ENCODE measurements at regions not wholly inside any gene's neighbourhood (a gene's known extent, or its start where the extent isn't known, plus 50 kb on each side); places are given as distances from the start of the nearest gene placed in this dataset.

DNA sequence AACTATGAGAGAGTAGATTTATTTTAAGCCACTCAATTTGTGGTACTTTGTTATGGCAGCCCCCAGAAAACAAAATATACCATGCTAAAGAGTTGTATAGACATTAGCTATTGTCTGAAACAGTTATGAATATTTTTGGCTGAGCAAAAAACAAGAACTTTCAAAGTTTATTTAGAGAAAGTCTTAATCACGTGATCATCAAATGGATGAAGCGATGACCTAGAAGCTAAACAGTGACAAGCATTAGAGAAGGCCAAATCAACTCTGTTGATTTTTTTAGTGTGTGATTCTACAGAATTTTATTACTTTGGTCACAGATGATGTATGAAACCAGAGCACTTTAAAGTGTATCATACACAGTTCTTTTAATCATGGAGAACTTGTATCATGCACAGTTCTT lies 1247.9 kb upstream of the MAP3K7 start:
- TF ChIP-seq MYC (IDR thresholded peaks at IDR 0.05; ENCODE audit: low read depth, low read length) (no peak), POLR2A (IDR thresholded peaks at IDR 0.05; ENCODE audit: extremely low read depth, insufficient read length) (no peak)
- TF ChIP-seq, protein P1, sequence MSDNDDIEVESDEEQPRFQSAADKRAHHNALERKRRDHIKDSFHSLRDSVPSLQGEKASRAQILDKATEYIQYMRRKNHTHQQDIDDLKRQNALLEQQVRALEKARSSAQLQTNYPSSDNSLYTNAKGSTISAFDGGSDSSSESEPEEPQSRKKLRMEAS (IDR thresholded peaks at IDR 0.05; ENCODE audit: low read depth, low read length): no peak
- TF ChIP-seq, protein P2, sequence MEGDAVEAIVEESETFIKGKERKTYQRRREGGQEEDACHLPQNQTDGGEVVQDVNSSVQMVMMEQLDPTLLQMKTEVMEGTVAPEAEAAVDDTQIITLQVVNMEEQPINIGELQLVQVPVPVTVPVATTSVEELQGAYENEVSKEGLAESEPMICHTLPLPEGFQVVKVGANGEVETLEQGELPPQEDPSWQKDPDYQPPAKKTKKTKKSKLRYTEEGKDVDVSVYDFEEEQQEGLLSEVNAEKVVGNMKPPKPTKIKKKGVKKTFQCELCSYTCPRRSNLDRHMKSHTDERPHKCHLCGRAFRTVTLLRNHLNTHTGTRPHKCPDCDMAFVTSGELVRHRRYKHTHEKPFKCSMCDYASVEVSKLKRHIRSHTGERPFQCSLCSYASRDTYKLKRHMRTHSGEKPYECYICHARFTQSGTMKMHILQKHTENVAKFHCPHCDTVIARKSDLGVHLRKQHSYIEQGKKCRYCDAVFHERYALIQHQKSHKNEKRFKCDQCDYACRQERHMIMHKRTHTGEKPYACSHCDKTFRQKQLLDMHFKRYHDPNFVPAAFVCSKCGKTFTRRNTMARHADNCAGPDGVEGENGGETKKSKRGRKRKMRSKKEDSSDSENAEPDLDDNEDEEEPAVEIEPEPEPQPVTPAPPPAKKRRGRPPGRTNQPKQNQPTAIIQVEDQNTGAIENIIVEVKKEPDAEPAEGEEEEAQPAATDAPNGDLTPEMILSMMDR (IDR thresholded peaks at IDR 0.05; ENCODE audit: low read depth, low read length): no peak
- H3K4me3 ChIP-seq (ENCODE audit: low read depth, low read length): no peak overlapping the region
- DNase-seq (ENCODE audit: low read depth): no peak

DNA sequence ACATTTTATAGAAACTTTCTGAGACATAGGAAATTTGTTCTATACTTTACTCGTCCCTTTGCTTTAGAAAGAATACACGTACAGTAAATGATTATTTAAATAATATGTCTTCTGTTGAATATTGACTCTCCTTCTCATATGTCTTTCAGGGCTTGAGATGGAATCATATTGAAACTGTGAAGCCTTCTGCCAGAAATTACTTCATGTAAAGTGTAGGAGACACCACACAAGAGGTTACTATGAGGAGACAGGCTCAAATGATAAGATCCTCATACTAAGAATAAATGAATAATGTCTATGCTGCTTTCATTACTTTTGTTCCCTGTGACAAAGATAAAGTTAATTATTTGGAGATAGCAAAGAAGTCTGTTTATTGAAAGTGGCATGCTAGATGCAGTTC lies 1240.3 kb upstream of the MAP3K7 start:
- TF ChIP-seq, protein P2 (IDR thresholded peaks at IDR 0.05; ENCODE audit: low read depth, low read length): no peak
- no peak for TF ChIP-seq MYC (IDR thresholded peaks at IDR 0.05; ENCODE audit: low read depth, low read length)
- TF ChIP-seq, protein P1 (IDR thresholded peaks at IDR 0.05; ENCODE audit: low read depth, low read length): no peak
- no peak for TF ChIP-seq POLR2A (IDR thresholded peaks at IDR 0.05; ENCODE audit: extremely low read depth, insufficient read length)
- H3K4me3 ChIP-seq (ENCODE audit: low read depth, low read length): no peak overlapping the region
- DNase-seq (ENCODE audit: low read depth): no peak

DNA sequence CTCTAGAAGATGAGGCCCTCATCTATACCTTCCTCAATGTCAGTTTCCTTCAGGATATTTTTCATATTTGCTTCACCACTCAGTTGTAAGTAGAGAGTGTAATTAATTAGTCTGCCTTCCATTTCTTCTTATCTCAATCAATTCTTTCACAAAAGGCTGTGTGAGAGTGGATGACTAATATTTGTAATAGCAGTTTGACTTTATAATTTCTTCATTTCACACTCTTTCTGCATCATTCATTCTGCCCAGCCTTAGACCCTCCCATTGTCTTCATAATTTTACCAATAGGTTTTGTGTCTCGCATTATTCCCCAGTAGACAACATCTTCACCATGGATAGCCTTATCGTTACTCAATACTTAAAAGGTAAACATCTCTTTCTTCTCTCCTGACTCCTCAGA lies 1239.3 kb upstream of the MAP3K7 start:
- DNase-seq (ENCODE audit: low read depth): no peak
- H3K4me3 ChIP-seq (ENCODE audit: low read depth, low read length): no peak overlapping the region
- TF ChIP-seq MYC (IDR thresholded peaks at IDR 0.05; ENCODE audit: low read depth, low read length) (no peak), POLR2A (IDR thresholded peaks at IDR 0.05; ENCODE audit: extremely low read depth, insufficient read length) (no peak)
- TF ChIP-seq, protein P2 (IDR thresholded peaks at IDR 0.05; ENCODE audit: low read depth, low read length): no peak
- TF ChIP-seq, protein P1 (IDR thresholded peaks at IDR 0.05; ENCODE audit: low read depth, low read length): no peak

DNA sequence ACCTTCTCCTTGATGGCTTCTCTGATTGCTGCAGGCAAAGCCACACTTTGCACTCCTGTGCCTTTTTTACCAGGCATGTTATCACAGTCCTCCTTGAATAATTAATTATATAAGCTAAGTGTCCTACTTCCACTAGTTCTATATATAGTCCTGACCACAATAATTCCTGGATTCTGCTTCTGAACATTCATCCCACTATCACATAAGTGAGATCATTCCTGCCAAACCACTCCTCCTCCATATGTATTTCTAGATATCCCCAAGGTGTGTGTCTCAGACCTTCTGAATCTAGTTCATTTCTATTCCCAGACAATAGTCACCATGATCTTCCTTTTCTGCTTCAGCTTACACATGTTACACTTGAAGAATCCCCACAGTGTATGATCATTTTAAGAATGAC lies 1237.5 kb upstream of the MAP3K7 start:
- DNase-seq (ENCODE audit: low read depth): no peak
- TF ChIP-seq, protein P1 (IDR thresholded peaks at IDR 0.05; ENCODE audit: low read depth, low read length): no peak
- TF ChIP-seq, protein P2 (IDR thresholded peaks at IDR 0.05; ENCODE audit: low read depth, low read length): no peak
- no peak for TF ChIP-seq POLR2A (IDR thresholded peaks at IDR 0.05; ENCODE audit: extremely low read depth, insufficient read length)
- no peak for TF ChIP-seq MYC (IDR thresholded peaks at IDR 0.05; ENCODE audit: low read depth, low read length)
- H3K4me3 ChIP-seq (ENCODE audit: low read depth, low read length): no peak overlapping the region

DNA sequence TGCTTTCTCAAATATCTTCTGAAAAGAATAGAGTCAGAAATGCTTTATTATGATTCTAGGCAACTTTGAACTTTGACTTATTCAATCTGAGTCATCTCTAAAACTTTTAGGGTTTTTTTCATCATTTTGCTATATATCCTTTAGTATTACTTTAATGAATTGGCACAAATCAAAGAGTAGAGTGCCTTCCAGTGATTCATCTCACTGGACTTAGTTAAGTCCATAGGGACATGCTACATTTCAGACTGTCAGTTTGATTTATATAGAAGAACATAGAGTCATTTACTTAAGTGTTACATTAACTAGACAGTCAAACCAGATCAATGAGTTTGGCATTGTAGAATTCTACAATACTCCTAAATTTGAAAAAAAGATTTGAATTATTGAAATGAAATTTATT lies 1235.7 kb upstream of the MAP3K7 start:
- H3K4me3 ChIP-seq (ENCODE audit: low read depth, low read length): no peak overlapping the region
- TF ChIP-seq, protein P2 (IDR thresholded peaks at IDR 0.05; ENCODE audit: low read depth, low read length): no peak
- TF ChIP-seq, protein P1 (IDR thresholded peaks at IDR 0.05; ENCODE audit: low read depth, low read length): no peak
- no peak for TF ChIP-seq MYC (IDR thresholded peaks at IDR 0.05; ENCODE audit: low read depth, low read length)
- no peak for DNase-seq (ENCODE audit: low read depth)

DNA sequence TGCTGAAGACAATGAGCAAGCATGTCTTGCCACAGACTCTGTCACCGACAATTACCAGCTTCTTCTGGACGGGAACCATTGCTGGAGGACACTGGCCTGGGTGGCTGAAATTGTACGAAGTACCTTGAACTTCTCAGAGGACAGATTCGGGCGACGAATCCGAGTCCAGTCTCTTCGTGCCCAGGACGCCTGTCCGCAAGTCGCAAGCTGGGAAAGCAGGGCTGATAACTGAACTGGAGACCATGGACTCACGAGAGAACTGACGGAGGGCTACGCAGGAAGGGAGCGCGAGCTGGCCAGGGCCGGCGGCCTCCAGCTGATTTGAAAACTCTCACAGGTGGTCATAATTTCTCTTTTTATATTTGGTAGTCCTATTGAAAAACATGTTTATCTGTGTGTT lies 1229.5 kb upstream of the MAP3K7 start:
- TF ChIP-seq, protein P1 (IDR thresholded peaks at IDR 0.05; ENCODE audit: low read depth, low read length): no peak
- TF ChIP-seq MYC (IDR thresholded peaks at IDR 0.05; ENCODE audit: low read depth, low read length) (no peak), POLR2A (IDR thresholded peaks at IDR 0.05; ENCODE audit: extremely low read depth, insufficient read length) (no peak)
- TF ChIP-seq, protein P2 (IDR thresholded peaks at IDR 0.05; ENCODE audit: low read depth, low read length): no peak
- H3K4me3 ChIP-seq (ENCODE audit: low read depth, low read length): no peak overlapping the region
- no peak for DNase-seq (ENCODE audit: low read depth)
